GM18951 (cell line): ENCODE measurements at regions not wholly inside any gene's neighbourhood (a gene's known extent, or its start where the extent isn't known, plus 50 kb on each side); places are given as distances from the start of the nearest gene placed in this dataset.

Experiments used
- POLR2A ChIP-seq: IDR thresholded peaks from 4 replicates; pipeline ENCODE4 v1.6.1; 2011; ENCODE audit warnings: mild to moderate bottlenecking; ENCODE audit not compliant: insufficient read length, insufficient read depth; ENCODE audit errors: extremely low read depth
- in situ Hi-C: fragments of 300-500 bp; cut with MboI; formaldehyde crosslinking; loops from one replicate; pipeline ENCODE4 v1.12.0; 2022; ENCODE audit warnings: low sequenced_read_pairs, mixed read lengths, inconsistent platforms; ENCODE audit not compliant: unreplicated experiment

DNA sequence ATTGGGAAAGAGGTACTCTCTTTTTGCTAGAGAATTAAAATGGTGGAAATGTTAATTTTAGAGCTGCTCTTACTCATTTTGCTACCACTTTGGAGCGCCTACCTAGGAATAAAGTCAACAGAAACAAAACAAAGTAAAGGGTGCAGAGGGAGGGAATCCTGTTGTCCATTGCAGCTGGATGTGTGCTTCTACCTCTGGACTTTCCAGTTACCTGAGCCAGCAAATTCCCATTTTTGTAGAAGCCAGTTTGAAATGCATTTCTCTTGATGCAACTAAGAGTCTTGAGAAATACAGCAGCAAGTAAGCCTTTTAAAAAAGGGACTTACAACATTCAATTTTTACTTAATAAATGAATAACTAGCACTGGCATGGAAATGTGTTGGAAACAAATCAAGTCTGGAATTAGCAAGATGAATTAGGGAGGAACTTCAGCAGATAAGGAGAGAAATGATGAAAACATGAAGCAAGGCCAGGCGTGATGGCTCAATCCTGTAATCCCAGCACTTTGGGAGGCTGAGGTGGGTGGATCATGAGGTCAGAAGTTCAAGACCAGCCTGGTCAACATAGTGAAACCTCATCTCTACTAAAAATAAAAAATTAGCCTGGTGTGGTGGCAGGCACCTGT is 113.5 kb upstream of the CTTNBP2 start:
- no peak for TF ChIP-seq POLR2A
- in situ Hi-C loops = no loop called here

DNA sequence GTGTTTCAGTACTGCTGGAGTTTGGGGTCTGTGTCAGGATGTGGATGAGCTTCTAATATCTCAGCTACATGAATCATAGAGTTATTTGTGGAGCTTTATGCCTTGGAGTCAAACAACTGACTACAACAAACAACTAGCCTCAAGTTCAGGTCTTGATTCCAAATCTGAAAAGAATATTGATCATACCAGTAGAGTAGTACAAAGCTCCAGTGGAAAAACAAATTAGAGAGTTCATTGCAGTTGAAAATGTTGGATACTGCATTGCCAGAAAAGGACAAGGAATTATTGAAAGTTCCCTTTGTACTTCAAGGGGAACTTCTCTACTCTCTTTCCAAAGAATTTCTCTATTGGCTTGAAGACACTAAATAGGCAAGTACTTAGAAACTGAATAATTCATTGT is 117.6 kb upstream of the CTTNBP2 start:
- in situ Hi-C loops = no loop called here
- TF ChIP-seq POLR2A = no peak

- no peak for TF ChIP-seq POLR2A
- in situ Hi-C loops = no loop called here
Observed at GRCh38 chr7:117992635-117993376, 119.6 kb upstream of the CTTNBP2 start.

GRCh38 chr7:117993377-117994003 is 120.2 kb upstream of the CTTNBP2 start:
- TF ChIP-seq POLR2A = no peak
- in situ Hi-C loops = no loop called here

GRCh38 chr7:117995850-117996650 is 122.8 kb upstream of the CTTNBP2 start:
- in situ Hi-C loops = no loop called here
- no peak for TF ChIP-seq POLR2A

GRCh38 chr7:117997862-117998825 is 124.9 kb upstream of the CTTNBP2 start:
- in situ Hi-C loops = no loop called here

DNA sequence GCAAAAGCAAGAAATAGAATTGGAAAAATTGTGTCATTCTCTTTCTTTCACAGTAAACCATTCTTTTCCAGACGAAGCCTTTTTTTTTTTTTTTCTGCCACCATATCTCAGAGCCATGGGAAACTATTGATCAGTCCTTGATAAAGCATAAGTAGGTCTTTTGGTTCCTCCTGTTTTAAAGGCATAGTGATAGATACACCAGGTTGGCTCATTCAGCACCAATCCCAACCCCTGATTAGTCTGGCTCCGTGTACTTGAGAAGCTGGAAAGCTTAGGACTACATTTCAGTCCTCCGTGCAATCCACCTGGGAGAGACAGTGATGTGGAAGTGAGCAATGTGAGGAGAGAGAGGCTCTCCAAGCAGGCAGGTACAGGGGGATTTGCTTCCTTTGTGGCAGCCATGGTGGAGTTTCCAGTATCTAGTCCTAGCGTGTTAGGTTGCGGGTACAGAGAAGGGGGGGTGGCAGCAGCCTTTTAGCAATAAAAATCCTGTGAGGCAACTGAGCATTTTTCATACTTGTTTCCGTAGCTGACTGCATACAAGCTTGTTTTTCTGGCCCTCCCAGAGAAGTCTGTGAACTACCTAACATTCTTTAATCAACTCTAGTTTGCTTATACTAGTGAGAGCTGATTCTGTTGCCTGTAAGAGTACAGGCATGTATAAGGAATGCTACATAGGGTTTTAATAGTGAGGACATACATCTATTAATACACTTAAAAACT is 127.4 kb upstream of the CTTNBP2 start:
- in situ Hi-C loops = no loop called here
- TF ChIP-seq POLR2A = no peak

More at GRCh38 chr7:117997862-117998825, 124.9 kb upstream of the CTTNBP2 start:
- TF ChIP-seq POLR2A = no peak

DNA sequence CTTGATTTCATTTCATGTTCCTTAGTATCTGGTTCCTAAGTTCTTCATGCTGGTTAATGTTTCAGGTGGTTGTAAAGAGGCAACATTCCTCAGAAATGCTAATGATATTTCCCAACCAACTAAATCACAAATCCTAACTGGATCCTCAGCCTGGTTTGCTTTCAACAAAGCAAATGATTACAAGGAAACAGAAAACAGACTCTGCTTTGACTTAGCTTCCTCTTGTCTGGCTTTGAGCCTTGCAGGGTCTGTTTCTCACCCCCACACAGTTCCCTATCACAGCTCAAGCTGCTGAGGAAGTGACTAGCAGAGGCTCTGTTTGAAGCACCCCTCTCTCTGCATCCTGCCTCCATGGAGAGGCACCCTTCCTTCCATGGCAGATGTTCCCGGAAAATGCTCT is 130.2 kb upstream of the CTTNBP2 start:
- in situ Hi-C loops = no loop called here
- TF ChIP-seq POLR2A = no peak

DNA sequence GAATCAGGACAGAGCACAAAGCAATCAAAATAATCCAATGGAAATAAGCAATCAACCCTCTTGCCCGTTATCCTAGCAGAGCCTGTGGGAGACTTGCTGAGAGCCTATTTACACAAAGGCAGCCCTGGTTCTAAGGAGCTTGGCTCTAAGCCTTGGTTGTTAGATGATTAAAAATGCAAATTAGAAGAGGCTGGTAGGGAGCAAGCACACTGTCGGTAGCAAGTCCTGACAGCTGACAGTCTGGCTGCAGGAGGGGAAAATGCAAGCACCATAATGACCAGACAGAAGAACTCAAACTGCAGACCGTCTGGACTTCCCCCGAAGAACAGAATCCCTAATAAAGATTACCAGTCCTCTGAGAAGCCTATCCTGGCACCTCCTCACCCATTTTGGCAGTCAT is 131.8 kb upstream of the CTTNBP2 start:
- in situ Hi-C loops = no loop called here
- TF ChIP-seq POLR2A = no peak

GRCh38 chr7:118006979-118007378 is 133.7 kb upstream of the CTTNBP2 start:
- in situ Hi-C loops = no loop called here
- no peak for TF ChIP-seq POLR2A

DNA sequence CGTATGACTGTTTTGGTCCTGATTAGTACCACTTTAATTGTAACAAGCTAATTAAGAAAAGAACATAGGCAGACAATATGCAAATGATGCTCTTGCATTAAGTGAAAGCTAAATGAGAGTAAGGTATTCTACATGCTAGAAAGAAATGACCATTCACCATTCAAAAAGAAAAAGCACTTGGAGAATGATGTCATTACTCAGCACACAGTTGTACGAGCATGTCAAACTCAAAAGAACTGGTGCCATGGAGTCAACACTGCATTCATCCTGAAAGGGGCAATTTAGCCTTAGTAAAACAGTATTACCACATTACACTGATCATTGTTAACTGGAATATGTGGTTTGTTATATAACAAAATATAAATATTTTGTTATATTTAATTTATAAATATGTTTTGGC is 136.2 kb upstream of the CTTNBP2 start:
- no peak for TF ChIP-seq POLR2A
- in situ Hi-C loops = no loop called here

- no peak for TF ChIP-seq POLR2A
- in situ Hi-C loops = no loop called here
Observed at GRCh38 chr7:118011652-118012051, 138.4 kb upstream of the CTTNBP2 start.
